Spleen (tissue), 11 donors: ENCODE measurements at regions not wholly inside any gene's neighbourhood (a gene's known extent, or its start where the extent isn't known, plus 50 kb on each side); places are given as distances from the start of the nearest gene placed in this dataset.
A peak's percentile ranks its signal among the peaks of the same experiment; 100 is the strongest.

Source experiments
- DNase-seq: peaks from one replicate; pipeline ENCODE4 v3.0.0-alpha.2; 2020
- H3K27ac ChIP-seq, 8 donors: fragments of 200-600 bp; sonication (generic) in 7 of 8; 1 replicate in 4 of 8; 2 replicates in 4 of 8; pipeline versions ENCODE4 v1.5.0 to v1.8.0; 2016 to 2021; ENCODE audit warnings: inconsistent platforms in 4 of 8, mild to moderate bottlenecking in 4 of 8, moderate library complexity in 1 of 8
- H3K27me3 ChIP-seq, 7 donors: fragments of 200-600 bp; sonication (generic) in 6 of 7; replicated peaks in 1 of 7; 1 replicate in 4 of 7; 2 replicates in 3 of 7; pipeline versions ENCODE4 v1.5.0 to v1.8.0; 2016 to 2021; ENCODE audit warnings: inconsistent platforms in 3 of 7, mild to moderate bottlenecking in 1 of 7
- H3K36me3 ChIP-seq, 6 donors: fragments of 200-600 bp; sonication (generic) in 5 of 6; 1 replicate in 4 of 6; 2 replicates in 2 of 6; pipeline versions ENCODE4 v1.5.0 to v1.8.0; 2016 to 2021; ENCODE audit warnings: inconsistent platforms in 2 of 6
- H3K4me1 ChIP-seq, 6 donors: fragments of 200-600 bp; sonication (generic) in 5 of 6; 1 replicate in 3 of 6; 2 replicates in 3 of 6; pipeline versions ENCODE4 v1.5.0 to v1.8.0; 2016 to 2021; ENCODE audit warnings: inconsistent platforms in 3 of 6
- H3K4me3 ChIP-seq, 8 donors: fragments of 200-600 bp; sonication (generic) in 7 of 8; 1 replicate in 4 of 8; 2 replicates in 4 of 8; pipeline versions ENCODE4 v1.5.0 to v1.8.0; 2016 to 2021; ENCODE audit warnings: inconsistent platforms in 4 of 8, mild to moderate bottlenecking in 4 of 8, moderate library complexity in 2 of 8
- H3K9me3 ChIP-seq, 8 donors: fragments of 200-600 bp; sonication (generic) in 7 of 8; 1 replicate in 4 of 8; 2 replicates in 4 of 8; pipeline versions ENCODE4 v1.5.0 to v1.8.0; 2016 to 2021; ENCODE audit warnings: inconsistent platforms in 4 of 8
- CTCF ChIP-seq, 11 experiments: fragments of 200-600 bp in 7 of 11; fragments of 450-650 bp in 4 of 11; sonication (generic) in 4 of 11; IDR thresholded peaks in 8 of 11; conservative IDR thresholded peaks in 3 of 11; 1 replicate in 7 of 11; 2 replicates in 4 of 11; pipeline versions ENCODE4 v1.4.0 to v1.8.0; 2016 to 2021; ENCODE audit warnings: antibody characterized with exemption in 11 of 11, inconsistent platforms in 4 of 11, mild to moderate bottlenecking in 1 of 11
- POLR2A ChIP-seq, 3 donors: fragments of 450-650 bp; IDR thresholded peaks; one replicate each; pipeline ENCODE4 v1.5.1; 2017; ENCODE audit warnings: antibody characterized with exemption in 3 of 3, mild to moderate bottlenecking in 1 of 3
- POLR2AphosphoS5 ChIP-seq, 3 donors: sonication (generic); formaldehyde crosslinking; IDR thresholded peaks; one replicate each; pipeline ENCODE4 v1.5.1; 2017; ENCODE audit warnings: antibody characterized with exemption in 3 of 3
- WGBS, 5 donors: extraction: QIAGEN DNeasy Blood & Tissue Kit in 3 of 5; methylation state at CpG; one replicate each; pipeline versions ENCODE4 v1.1.5 to v1.1.7; 2013 to 2018; 5-methylcytosine and 5-hydroxymethylcytosine counted together
- intact Hi-C: fragments of 100-400 bp; cut with DNase I; formaldehyde crosslinking; loops from one replicate; pipeline ENCODE4 v1.15.0; 2023; ENCODE audit warnings: low total_unique reads
- donor health status: healthy with polysubstance abuse.
- donor health status: DM: no; HTN: no; CAD: no; lungs with moderate emphysema.
- donor health status: DM: no; HTN: no; CAD: no.
- donor health status: Bipolar disorder and iron deficiency.
- donor health status: healthy.
- donor health status: DM: no; HTN: no; CAD: no.
- donor health status: DM: yes; HTN: yes; CAD: no.

GRCh38 chr3:65246561-65246960 lies 558.8 kb upstream of the ADAMTS9 start:
- WGBS, 5 donors = 59 to 66% (median 64%) methylated on average over 6 of the region's 6 CpGs
- no peaks in the 10 kb centered on the region for H3K27me3 ChIP-seq
- intact Hi-C loops = no loop called here

GRCh38 chr3:65245133-65246063 lies 557.6 kb upstream of the ADAMTS9 start:
- DNase-seq = no peak
- no peaks in the 10 kb centered on the region for H3K36me3 ChIP-seq
- H3K4me3 ChIP-seq = no peak overlapping the region
- TF ChIP-seq POLR2AphosphoS5 (IDR thresholded peaks at IDR 0.05) (no peak), POLR2A (IDR thresholded peaks at IDR 0.05) (no peak), CTCF (IDR thresholded peaks at IDR 0.05 in 8 of 11, conservative IDR thresholded peaks at IDR 0.05 in 3 of 11) (peak in 5 of 11 experiments; percentile 20 to 43 (median 26))
- intact Hi-C loops = no loop called here
- peaks cover 0 to 14% (median 4%) of the 10 kb centered on the region in 6 donors for H3K4me1 ChIP-seq
- no peaks in the 10 kb centered on the region for H3K27me3 ChIP-seq
- no peak overlapping the region for H3K27ac ChIP-seq
- peaks cover 0 to 6% (median 0%) of the 10 kb centered on the region in 8 donors for H3K9me3 ChIP-seq
- WGBS, 5 donors = 55 to 62% (median 60%) methylated on average over 9 of the region's 9 CpGs

More at GRCh38 chr3:65246561-65246960, 558.8 kb upstream of the ADAMTS9 start:
- peaks cover 0 to 14% (median 4%) of the 10 kb centered on the region in 6 donors for H3K4me1 ChIP-seq
- no peaks in the 10 kb centered on the region for H3K9me3 ChIP-seq
- no peak for DNase-seq
- no peak overlapping the region for H3K27ac ChIP-seq
- no peaks in the 10 kb centered on the region for H3K36me3 ChIP-seq
- TF ChIP-seq POLR2AphosphoS5 (IDR thresholded peaks at IDR 0.05) (no peak), POLR2A (IDR thresholded peaks at IDR 0.05) (no peak), CTCF (IDR thresholded peaks at IDR 0.05 in 8 of 11, conservative IDR thresholded peaks at IDR 0.05 in 3 of 11) (no peak)
- no peak overlapping the region for H3K4me3 ChIP-seq

GRCh38 chr3:65240366-65240765 lies 552.6 kb upstream of the ADAMTS9 start:
- WGBS, 5 donors = 75 to 86% (median 82%) methylated on average over 6 of the region's 6 CpGs
- no peak overlapping the region for H3K4me3 ChIP-seq
- H3K9me3 ChIP-seq = peaks cover 0 to 7% (median 0%) of the 10 kb centered on the region in 8 donors
- peaks cover 0 to 5% (median 2%) of the 10 kb centered on the region in 6 donors for H3K4me1 ChIP-seq
- TF ChIP-seq POLR2A (IDR thresholded peaks at IDR 0.05) (no peak), CTCF (IDR thresholded peaks at IDR 0.05 in 8 of 11, conservative IDR thresholded peaks at IDR 0.05 in 3 of 11) (no peak), POLR2AphosphoS5 (IDR thresholded peaks at IDR 0.05) (no peak)
- H3K36me3 ChIP-seq = no peaks in the 10 kb centered on the region
- intact Hi-C loops = no loop called here
- H3K27me3 ChIP-seq = no peaks in the 10 kb centered on the region
- no peak for DNase-seq
- no peak overlapping the region for H3K27ac ChIP-seq

GRCh38 chr3:65238652-65239051 lies 550.9 kb upstream of the ADAMTS9 start:
- no peaks in the 10 kb centered on the region for H3K36me3 ChIP-seq
- no peak overlapping the region for H3K27ac ChIP-seq
- DNase-seq = no peak
- H3K27me3 ChIP-seq = no peaks in the 10 kb centered on the region
- H3K4me1 ChIP-seq = no peaks in the 10 kb centered on the region
- no peak for TF ChIP-seq POLR2AphosphoS5 (IDR thresholded peaks at IDR 0.05)
- no peak for TF ChIP-seq CTCF (IDR thresholded peaks at IDR 0.05 in 8 of 11, conservative IDR thresholded peaks at IDR 0.05 in 3 of 11)
- no peak for TF ChIP-seq POLR2A (IDR thresholded peaks at IDR 0.05)
- intact Hi-C loops = no loop called here
- peaks cover 0 to 7% (median 0%) of the 10 kb centered on the region in 8 donors for H3K9me3 ChIP-seq
- no peak overlapping the region for H3K4me3 ChIP-seq
- 55 to 89% (median 86%) methylated on average over 2 of the region's 2 CpGs for WGBS, 5 donors
